H1 (cell line): ENCODE measurements at regions not wholly inside any gene's neighbourhood (a gene's known extent, or its start where the extent isn't known, plus 50 kb on each side); places are given as distances from the start of the nearest gene placed in this dataset.
"Not testable (repeated sequence)": the region's sequence is repeated elsewhere in the genome, so short reads cannot be mapped to it uniquely, and the experiment has no call there.

Experiments used
- CTCF ChIA-PET: fragments of 300-600 bp; sonication (Branson Sonifier 250); formaldehyde crosslinking; loops from one replicate; lab custom pipeline; 2021; ENCODE audit not compliant: partially characterized antibody; lab: Charles Lee
- POLR2A ChIA-PET: fragments of 300-600 bp; sonication (Branson Sonifier 250); formaldehyde crosslinking; loops from one replicate; lab custom pipeline; 2021; ENCODE audit warnings: inconsistent platforms; ENCODE audit not compliant: partially characterized antibody; lab: Charles Lee
- DNase-seq, 2 experiments: peaks; one replicate each; pipeline versions ENCODE4 v3.0.0 to v3.0.0-alpha.2; 2010 to 2022; ENCODE audit warnings: low spot score in 2 of 2, low read depth in 1 of 2, mixed read lengths in 1 of 2
- FAIRE-seq: peaks from 2 replicates; lab custom pipeline; 2011; peaks lifted over from hg19 to GRCh38; lab: Jason Lieb, UNC
- H2AFZ ChIP-seq: 2 replicates; pipeline ENCODE4 v1.8.1; 2012; ENCODE audit warnings: low read length, inconsistent platforms
- H2AK5ac ChIP-seq: 2 replicates; pipeline ENCODE4 v1.6.1; 2013; ENCODE audit warnings: low read depth, low read length
- H2BK120ac ChIP-seq: replicated peaks from 2 replicates; pipeline ENCODE3; 2013; ENCODE audit warnings: low read depth, low read length, inconsistent platforms
- H2BK12ac ChIP-seq: 2 replicates; pipeline ENCODE4 v1.6.1; 2013; ENCODE audit warnings: low read depth, low read length
- H2BK15ac ChIP-seq: 2 replicates; pipeline ENCODE4 v1.6.1; 2013; ENCODE audit warnings: low read length
- H2BK20ac ChIP-seq: 2 replicates; pipeline ENCODE4 v1.6.1; 2013; ENCODE audit warnings: low read length
- H2BK5ac ChIP-seq: 2 replicates; pipeline ENCODE4 v1.6.1; 2013; ENCODE audit warnings: low read depth, low read length
- H3K14ac ChIP-seq: 2 replicates; pipeline ENCODE4 v1.6.1; 2013; ENCODE audit warnings: inconsistent platforms; ENCODE audit not compliant: insufficient read length
- H3K18ac ChIP-seq: 2 replicates; pipeline ENCODE4 v1.6.1; 2013; ENCODE audit warnings: low read length; ENCODE audit errors: extremely low read depth
- H3K23ac ChIP-seq: 2 replicates; pipeline ENCODE4 v1.6.1; 2013; ENCODE audit warnings: inconsistent platforms; ENCODE audit not compliant: insufficient read length
- H3K23me2 ChIP-seq: 2 replicates; pipeline ENCODE4 v1.6.1; 2013; ENCODE audit warnings: low read depth, low read length
- H3K27ac ChIP-seq: 2 replicates; pipeline ENCODE4 v1.6.1; 2011; ENCODE audit warnings: low read depth, low read length, inconsistent platforms
- H3K27me3 ChIP-seq, 4 experiments: replicated peaks in 1 of 4; 1 replicate in 1 of 4; 2 replicates in 3 of 4; pipeline versions ENCODE4 v1.6.1 to v1.8.1; 2011 to 2013; ENCODE audit warnings: low read length in 3 of 4, mild to moderate bottlenecking in 3 of 4, inconsistent platforms in 2 of 4, mixed read lengths in 2 of 4, moderate library complexity in 1 of 4; ENCODE audit not compliant: control insufficient read depth in 3 of 4, insufficient read depth in 3 of 4; ENCODE audit errors: extremely low read depth in 1 of 4
- H3K36me3 ChIP-seq, 4 experiments: 2 replicates each; pipeline versions ENCODE4 v1.6.1 to v1.8.1; 2011 to 2013; ENCODE audit warnings: mild to moderate bottlenecking in 4 of 4, low read length in 3 of 4, moderate library complexity in 2 of 4, control low read depth in 1 of 4, inconsistent platforms in 1 of 4; ENCODE audit not compliant: insufficient read depth in 4 of 4, control insufficient read depth in 2 of 4
- H3K4ac ChIP-seq: replicated peaks from 2 replicates; pipeline ENCODE3; 2013; ENCODE audit warnings: low read length, low read depth, mixed read lengths, inconsistent platforms; ENCODE audit not compliant: insufficient read length
- H3K4me1 ChIP-seq, 4 experiments: replicated peaks in 1 of 4; 1 replicate in 1 of 4; 2 replicates in 3 of 4; pipeline versions ENCODE4 v1.6.1 to v1.8.1; 2011 to 2013; ENCODE audit warnings: low read length in 3 of 4, inconsistent platforms in 2 of 4, mixed read lengths in 1 of 4; ENCODE audit not compliant: insufficient read depth in 4 of 4, control insufficient read depth in 3 of 4
- H3K4me2 ChIP-seq, 2 experiments: 2 replicates each; pipeline versions ENCODE4 v1.6.1 to v1.8.1; 2011 to 2013; ENCODE audit warnings: low read depth in 2 of 2, low read length in 2 of 2, control low read depth in 1 of 2, inconsistent platforms in 1 of 2, mild to moderate bottlenecking in 1 of 2; ENCODE audit not compliant: insufficient read depth in 1 of 2
- H3K4me3 ChIP-seq, 4 experiments: fragments of 200-600, 300-600 bp in 1 of 4; sonication (generic), shearing (Covaris generic), sonication (Bioruptor Twin) in 1 of 4; 2 replicates each; pipeline versions ENCODE4 v1.5.1 to v1.8.1; 2011 to 2016; ENCODE audit warnings: low read length in 4 of 4, low read depth in 3 of 4, control low read depth in 2 of 4, inconsistent platforms in 2 of 4, mild to moderate bottlenecking in 2 of 4, mixed read lengths in 1 of 4, moderate library complexity in 1 of 4; ENCODE audit not compliant: insufficient read depth in 2 of 4; ENCODE audit errors: extremely low read depth in 1 of 4
- H3K56ac ChIP-seq: replicated peaks from 2 replicates; pipeline ENCODE3; 2013; ENCODE audit warnings: low read depth, mild to moderate bottlenecking, mixed read lengths, low read length, inconsistent platforms; ENCODE audit not compliant: insufficient read length
- H3K79me1 ChIP-seq: 2 replicates; pipeline ENCODE4 v1.6.1; 2013; ENCODE audit warnings: low read depth, low read length, control low read depth
- H3K79me2 ChIP-seq, 2 experiments: 2 replicates each; pipeline versions ENCODE4 v1.6.1 to v1.8.1; 2012 to 2013; ENCODE audit warnings: low read length in 2 of 2, mild to moderate bottlenecking in 2 of 2, inconsistent platforms in 1 of 2; ENCODE audit not compliant: insufficient read depth in 2 of 2, control insufficient read depth in 1 of 2
- H3K9ac ChIP-seq, 4 experiments: replicated peaks in 1 of 4; 1 replicate in 1 of 4; 2 replicates in 3 of 4; pipeline versions ENCODE4 v1.6.1 to v1.8.1; 2011 to 2013; ENCODE audit warnings: low read depth in 3 of 4, low read length in 3 of 4, control low read depth in 2 of 4, mild to moderate bottlenecking in 2 of 4, moderate library complexity in 2 of 4, inconsistent platforms in 1 of 4; ENCODE audit errors: extremely low read depth in 1 of 4
- H3K9me3 ChIP-seq, 2 experiments: 2 replicates each; pipeline versions ENCODE4 v1.6.1 to v1.8.1; 2012 to 2013; ENCODE audit warnings: mild to moderate bottlenecking in 2 of 2, moderate library complexity in 2 of 2, control low read depth in 1 of 2, inconsistent platforms in 1 of 2, low read depth in 1 of 2, low read length in 1 of 2, mixed read lengths in 1 of 2; ENCODE audit not compliant: insufficient read depth in 2 of 2
- H4K20me1 ChIP-seq, 2 experiments: replicated peaks in 1 of 2; 2 replicates each; pipeline versions ENCODE3 to v1.8.1; 2011 to 2013; ENCODE audit warnings: inconsistent platforms in 2 of 2, low read length in 2 of 2, mild to moderate bottlenecking in 1 of 2; ENCODE audit not compliant: insufficient read depth in 2 of 2, control insufficient read depth in 1 of 2
- H4K5ac ChIP-seq: 2 replicates; pipeline ENCODE4 v1.6.1; 2013; ENCODE audit warnings: low read length, low read depth, mixed read lengths, inconsistent platforms; ENCODE audit not compliant: insufficient read length
- H4K8ac ChIP-seq: 2 replicates; pipeline ENCODE4 v1.8.0; 2013; ENCODE audit warnings: mild to moderate bottlenecking, moderate library complexity, low read length, inconsistent platforms; ENCODE audit not compliant: insufficient read depth; ENCODE audit errors: extremely low read depth
- H4K91ac ChIP-seq: replicated peaks from 2 replicates; pipeline ENCODE3; 2013; ENCODE audit warnings: low read length, mixed read lengths, inconsistent platforms; ENCODE audit not compliant: insufficient read length
- WGBS, 2 experiments: shearing (Covaris generic) in 1 of 2; methylation state at CpG; one replicate each; pipeline versions ENCODE4 v1.1.6 to v1.1.7; 2013 to 2015; ENCODE audit warnings: low lambda C conversion rate in 2 of 2, mixed read lengths in 2 of 2, inconsistent platforms in 1 of 2, low coverage in 1 of 2, missing lambda C conversion rate in 1 of 2; ENCODE audit not compliant: insufficient replicate concordance in 2 of 2, insufficient coverage in 1 of 2, insufficient read length in 1 of 2; ENCODE audit errors: extremely low coverage in 1 of 2, missing lambda C conversion rate in 1 of 2; 5-methylcytosine and 5-hydroxymethylcytosine counted together

DNA sequence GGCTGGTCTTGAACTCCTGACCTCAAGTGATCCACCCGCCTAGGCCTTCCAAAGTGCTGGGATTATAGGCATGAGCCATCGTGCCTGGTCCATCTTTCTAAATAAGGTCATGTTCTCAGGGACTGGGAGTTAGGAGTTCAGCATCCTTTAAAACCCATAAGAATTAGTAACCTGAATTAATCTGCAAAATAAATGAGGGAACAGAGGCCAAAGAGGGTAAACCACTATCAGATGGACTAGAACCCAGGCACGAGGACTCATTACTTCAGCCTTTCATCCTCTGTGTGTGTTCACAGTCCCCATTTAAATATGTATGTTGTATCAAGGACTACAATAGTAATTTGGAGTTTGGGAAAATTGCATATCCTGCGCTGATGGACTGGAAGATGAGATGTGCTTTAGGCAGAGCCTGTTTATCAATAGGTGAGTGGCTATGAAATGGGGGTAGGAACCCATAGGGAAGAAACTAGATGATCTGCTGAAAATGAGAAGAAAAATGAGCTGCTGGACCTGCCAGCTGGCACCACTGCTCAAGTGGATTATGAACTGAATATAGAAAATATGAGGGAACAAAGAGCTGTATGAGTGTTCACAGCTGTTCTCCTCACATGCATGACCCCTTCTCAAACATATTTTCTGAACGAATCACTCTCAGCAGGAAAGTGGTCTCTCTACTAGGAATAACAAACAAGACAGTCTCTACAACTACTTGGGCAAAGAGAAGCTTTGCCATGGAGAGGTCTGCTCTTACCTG is 62.0 kb upstream of the ENPEP start:
- DNase-seq, H4K20me1 ChIP-seq, H2AK5ac ChIP-seq, H3K56ac ChIP-seq, CTCF ChIA-PET, H2BK20ac ChIP-seq, H4K5ac ChIP-seq, H3K79me2 ChIP-seq, H3K4me2 ChIP-seq, H3K18ac ChIP-seq, H3K23ac ChIP-seq, H3K9ac ChIP-seq, POLR2A ChIA-PET, H3K4me3 ChIP-seq, H3K14ac ChIP-seq, H3K9me3 ChIP-seq, H2BK5ac ChIP-seq, H2BK120ac ChIP-seq, H3K36me3 ChIP-seq, H3K27ac ChIP-seq, H4K91ac ChIP-seq, H2AFZ ChIP-seq, H3K79me1 ChIP-seq, H2BK15ac ChIP-seq, H3K23me2 ChIP-seq, H2BK12ac ChIP-seq, H4K8ac ChIP-seq, H3K4me1 ChIP-seq, H3K4ac ChIP-seq: not testable (repeated sequence)
- WGBS, 2 experiments: 79% methylated on average over 5 of the region's 5 CpGs; no CpG with 5 or more reads in 1 of the 2 experiments
- H3K27me3 ChIP-seq: peaks cover 11 to 23% (median 17%) of the 10 kb centered on the region in 4 experiments
- peak; percentile 68 for FAIRE-seq
